H1 (cell line): ENCODE measurements at regions not wholly inside any gene's neighbourhood (a gene's known extent, or its start where the extent isn't known, plus 50 kb on each side); places are given as distances from the start of the nearest gene placed in this dataset.

ENCODE experiments used
- CTCF ChIA-PET: fragments of 300-600 bp; sonication (Branson Sonifier 250); formaldehyde crosslinking; loops from one replicate; lab custom pipeline; 2021; ENCODE audit not compliant: partially characterized antibody; lab: Charles Lee
- POLR2A ChIA-PET: fragments of 300-600 bp; sonication (Branson Sonifier 250); formaldehyde crosslinking; loops from one replicate; lab custom pipeline; 2021; ENCODE audit warnings: inconsistent platforms; ENCODE audit not compliant: partially characterized antibody; lab: Charles Lee
- DNase-seq, 2 experiments: peaks; one replicate each; pipeline versions ENCODE4 v3.0.0 to v3.0.0-alpha.2; 2010 to 2022; ENCODE audit warnings: low spot score in 2 of 2, low read depth in 1 of 2, mixed read lengths in 1 of 2
- FAIRE-seq: peaks from 2 replicates; lab custom pipeline; 2011; peaks lifted over from hg19 to GRCh38; lab: Jason Lieb, UNC
- H2AFZ ChIP-seq: 2 replicates; pipeline ENCODE4 v1.8.1; 2012; ENCODE audit warnings: low read length, inconsistent platforms
- H2AK5ac ChIP-seq: 2 replicates; pipeline ENCODE4 v1.6.1; 2013; ENCODE audit warnings: low read depth, low read length
- H2BK120ac ChIP-seq: replicated peaks from 2 replicates; pipeline ENCODE3; 2013; ENCODE audit warnings: low read depth, low read length, inconsistent platforms
- H2BK12ac ChIP-seq: 2 replicates; pipeline ENCODE4 v1.6.1; 2013; ENCODE audit warnings: low read depth, low read length
- H2BK15ac ChIP-seq: 2 replicates; pipeline ENCODE4 v1.6.1; 2013; ENCODE audit warnings: low read length
- H2BK20ac ChIP-seq: 2 replicates; pipeline ENCODE4 v1.6.1; 2013; ENCODE audit warnings: low read length
- H2BK5ac ChIP-seq: 2 replicates; pipeline ENCODE4 v1.6.1; 2013; ENCODE audit warnings: low read depth, low read length
- H3K14ac ChIP-seq: 2 replicates; pipeline ENCODE4 v1.6.1; 2013; ENCODE audit warnings: inconsistent platforms; ENCODE audit not compliant: insufficient read length
- H3K18ac ChIP-seq: 2 replicates; pipeline ENCODE4 v1.6.1; 2013; ENCODE audit warnings: low read length; ENCODE audit errors: extremely low read depth
- H3K23ac ChIP-seq: 2 replicates; pipeline ENCODE4 v1.6.1; 2013; ENCODE audit warnings: inconsistent platforms; ENCODE audit not compliant: insufficient read length
- H3K23me2 ChIP-seq: 2 replicates; pipeline ENCODE4 v1.6.1; 2013; ENCODE audit warnings: low read depth, low read length
- H3K27ac ChIP-seq: 2 replicates; pipeline ENCODE4 v1.6.1; 2011; ENCODE audit warnings: low read depth, low read length, inconsistent platforms
- H3K27me3 ChIP-seq, 4 experiments: replicated peaks in 1 of 4; 1 replicate in 1 of 4; 2 replicates in 3 of 4; pipeline versions ENCODE4 v1.6.1 to v1.8.1; 2011 to 2013; ENCODE audit warnings: low read length in 3 of 4, mild to moderate bottlenecking in 3 of 4, inconsistent platforms in 2 of 4, mixed read lengths in 2 of 4, moderate library complexity in 1 of 4; ENCODE audit not compliant: control insufficient read depth in 3 of 4, insufficient read depth in 3 of 4; ENCODE audit errors: extremely low read depth in 1 of 4
- H3K36me3 ChIP-seq, 4 experiments: 2 replicates each; pipeline versions ENCODE4 v1.6.1 to v1.8.1; 2011 to 2013; ENCODE audit warnings: mild to moderate bottlenecking in 4 of 4, low read length in 3 of 4, moderate library complexity in 2 of 4, control low read depth in 1 of 4, inconsistent platforms in 1 of 4; ENCODE audit not compliant: insufficient read depth in 4 of 4, control insufficient read depth in 2 of 4
- H3K4ac ChIP-seq: replicated peaks from 2 replicates; pipeline ENCODE3; 2013; ENCODE audit warnings: low read length, low read depth, mixed read lengths, inconsistent platforms; ENCODE audit not compliant: insufficient read length
- H3K4me1 ChIP-seq, 4 experiments: replicated peaks in 1 of 4; 1 replicate in 1 of 4; 2 replicates in 3 of 4; pipeline versions ENCODE4 v1.6.1 to v1.8.1; 2011 to 2013; ENCODE audit warnings: low read length in 3 of 4, inconsistent platforms in 2 of 4, mixed read lengths in 1 of 4; ENCODE audit not compliant: insufficient read depth in 4 of 4, control insufficient read depth in 3 of 4
- H3K4me2 ChIP-seq, 2 experiments: 2 replicates each; pipeline versions ENCODE4 v1.6.1 to v1.8.1; 2011 to 2013; ENCODE audit warnings: low read depth in 2 of 2, low read length in 2 of 2, control low read depth in 1 of 2, inconsistent platforms in 1 of 2, mild to moderate bottlenecking in 1 of 2; ENCODE audit not compliant: insufficient read depth in 1 of 2
- H3K4me3 ChIP-seq, 4 experiments: fragments of 200-600, 300-600 bp in 1 of 4; sonication (generic), shearing (Covaris generic), sonication (Bioruptor Twin) in 1 of 4; 2 replicates each; pipeline versions ENCODE4 v1.5.1 to v1.8.1; 2011 to 2016; ENCODE audit warnings: low read length in 4 of 4, low read depth in 3 of 4, control low read depth in 2 of 4, inconsistent platforms in 2 of 4, mild to moderate bottlenecking in 2 of 4, mixed read lengths in 1 of 4, moderate library complexity in 1 of 4; ENCODE audit not compliant: insufficient read depth in 2 of 4; ENCODE audit errors: extremely low read depth in 1 of 4
- H3K56ac ChIP-seq: replicated peaks from 2 replicates; pipeline ENCODE3; 2013; ENCODE audit warnings: low read depth, mild to moderate bottlenecking, mixed read lengths, low read length, inconsistent platforms; ENCODE audit not compliant: insufficient read length
- H3K79me1 ChIP-seq: 2 replicates; pipeline ENCODE4 v1.6.1; 2013; ENCODE audit warnings: low read depth, low read length, control low read depth
- H3K79me2 ChIP-seq, 2 experiments: 2 replicates each; pipeline versions ENCODE4 v1.6.1 to v1.8.1; 2012 to 2013; ENCODE audit warnings: low read length in 2 of 2, mild to moderate bottlenecking in 2 of 2, inconsistent platforms in 1 of 2; ENCODE audit not compliant: insufficient read depth in 2 of 2, control insufficient read depth in 1 of 2
- H3K9ac ChIP-seq, 4 experiments: replicated peaks in 1 of 4; 1 replicate in 1 of 4; 2 replicates in 3 of 4; pipeline versions ENCODE4 v1.6.1 to v1.8.1; 2011 to 2013; ENCODE audit warnings: low read depth in 3 of 4, low read length in 3 of 4, control low read depth in 2 of 4, mild to moderate bottlenecking in 2 of 4, moderate library complexity in 2 of 4, inconsistent platforms in 1 of 4; ENCODE audit errors: extremely low read depth in 1 of 4
- H3K9me3 ChIP-seq, 2 experiments: 2 replicates each; pipeline versions ENCODE4 v1.6.1 to v1.8.1; 2012 to 2013; ENCODE audit warnings: mild to moderate bottlenecking in 2 of 2, moderate library complexity in 2 of 2, control low read depth in 1 of 2, inconsistent platforms in 1 of 2, low read depth in 1 of 2, low read length in 1 of 2, mixed read lengths in 1 of 2; ENCODE audit not compliant: insufficient read depth in 2 of 2
- H4K20me1 ChIP-seq, 2 experiments: replicated peaks in 1 of 2; 2 replicates each; pipeline versions ENCODE3 to v1.8.1; 2011 to 2013; ENCODE audit warnings: inconsistent platforms in 2 of 2, low read length in 2 of 2, mild to moderate bottlenecking in 1 of 2; ENCODE audit not compliant: insufficient read depth in 2 of 2, control insufficient read depth in 1 of 2
- H4K5ac ChIP-seq: 2 replicates; pipeline ENCODE4 v1.6.1; 2013; ENCODE audit warnings: low read length, low read depth, mixed read lengths, inconsistent platforms; ENCODE audit not compliant: insufficient read length
- H4K8ac ChIP-seq: 2 replicates; pipeline ENCODE4 v1.8.0; 2013; ENCODE audit warnings: mild to moderate bottlenecking, moderate library complexity, low read length, inconsistent platforms; ENCODE audit not compliant: insufficient read depth; ENCODE audit errors: extremely low read depth
- H4K91ac ChIP-seq: replicated peaks from 2 replicates; pipeline ENCODE3; 2013; ENCODE audit warnings: low read length, mixed read lengths, inconsistent platforms; ENCODE audit not compliant: insufficient read length
- ATF3 ChIP-seq: IDR thresholded peaks from 2 replicates; pipeline ENCODE4 v1.6.1; 2011; ENCODE audit warnings: low read depth, mild to moderate bottlenecking, low read length; ENCODE audit not compliant: insufficient read depth
- BCL11A ChIP-seq, 2 experiments: IDR thresholded peaks; one replicate each; pipeline ENCODE4 v1.6.1; 2011; ENCODE audit warnings: low read depth in 2 of 2, low read length in 2 of 2, mild to moderate bottlenecking in 2 of 2
- CBX8 ChIP-seq: fragments of 300-800, 300-1000 bp; sonication (generic); IDR thresholded peaks from 2 replicates; pipeline ENCODE4 v1.7.1; 2016; ENCODE audit warnings: low read depth, low read length, borderline replicate concordance
- FOSL1 ChIP-seq: IDR thresholded peaks from 2 replicates; pipeline ENCODE4 v1.6.1; 2011; ENCODE audit warnings: mild to moderate bottlenecking, low read depth, low read length, moderate library complexity; ENCODE audit not compliant: insufficient read depth
- GABPA ChIP-seq: IDR thresholded peaks from 2 replicates; pipeline ENCODE4 v1.6.1; 2011; ENCODE audit warnings: mild to moderate bottlenecking, low read length, moderate library complexity, borderline replicate concordance; ENCODE audit not compliant: insufficient read depth
- JUN ChIP-seq: IDR thresholded peaks from 2 replicates; pipeline ENCODE4 v1.6.1; 2011; ENCODE audit warnings: low read depth, mild to moderate bottlenecking, improper control_type of control experiment, low read length
- SAP30 ChIP-seq: fragments of 300-600 bp; sonication (generic); IDR thresholded peaks from 2 replicates; pipeline ENCODE4 v1.7.1; 2012; ENCODE audit warnings: low read length, moderate library complexity, mild to moderate bottlenecking, inconsistent platforms; ENCODE audit not compliant: insufficient read depth, insufficient replicate concordance
- SIN3A ChIP-seq, 2 experiments: IDR thresholded peaks in 1 of 2; conservative IDR thresholded peaks in 1 of 2; 2 replicates each; pipeline ENCODE4 v1.6.1; 2011 to 2012; ENCODE audit warnings: low read length in 2 of 2, improper control_type of control experiment in 1 of 2, low read depth in 1 of 2, mild to moderate bottlenecking in 1 of 2
- SP1 ChIP-seq: IDR thresholded peaks from 2 replicates; pipeline ENCODE4 v1.6.1; 2011; ENCODE audit warnings: low read depth, low read length
- SP2 ChIP-seq: IDR thresholded peaks from 2 replicates; pipeline ENCODE4 v1.6.1; 2012; ENCODE audit warnings: mild to moderate bottlenecking, low read length, inconsistent platforms
- TCF12 ChIP-seq: IDR thresholded peaks from 2 replicates; pipeline ENCODE4 v1.6.1; 2011; ENCODE audit warnings: low read depth, mild to moderate bottlenecking, low read length
- TEAD4 ChIP-seq: IDR thresholded peaks from 2 replicates; pipeline ENCODE4 v1.6.1; 2012; ENCODE audit warnings: low read depth, low read length, inconsistent platforms, mixed read lengths
- WGBS, 2 experiments: shearing (Covaris generic) in 1 of 2; methylation state at CpG; one replicate each; pipeline versions ENCODE4 v1.1.6 to v1.1.7; 2013 to 2015; ENCODE audit warnings: low lambda C conversion rate in 2 of 2, mixed read lengths in 2 of 2, inconsistent platforms in 1 of 2, low coverage in 1 of 2, missing lambda C conversion rate in 1 of 2; ENCODE audit not compliant: insufficient replicate concordance in 2 of 2, insufficient coverage in 1 of 2, insufficient read length in 1 of 2; ENCODE audit errors: extremely low coverage in 1 of 2, missing lambda C conversion rate in 1 of 2; 5-methylcytosine and 5-hydroxymethylcytosine counted together

- Histone ChIP-seq H3K23me2 (no peaks in the 10 kb centered on the region), H3K27me3 (no peaks in the 10 kb centered on the region), H4K5ac (no peak overlapping the region), H4K91ac (no peak overlapping the region), H2BK20ac (no peak overlapping the region), H3K56ac (no peak overlapping the region), H3K4me2 (no peak overlapping the region), H4K20me1 (no peaks in the 10 kb centered on the region), H3K18ac (no peak overlapping the region), H2BK120ac (peak overlapping the region; percentile 45), H3K14ac (no peak overlapping the region), H3K9me3 (no peaks in the 10 kb centered on the region), H3K27ac (no peak overlapping the region), H3K4me3 (no peak overlapping the region), H3K23ac (no peak overlapping the region), H3K79me1 (no peaks in the 10 kb centered on the region), H3K9ac (no peak overlapping the region), H2AK5ac (no peak overlapping the region), H3K4ac (no peak overlapping the region), H4K8ac (no peak overlapping the region), H2AFZ (no peak overlapping the region), H2BK5ac (no peak overlapping the region), H2BK12ac (no peak overlapping the region), H2BK15ac (no peak overlapping the region), H3K4me1 (peaks cover 0 to 9% (median 5%) of the 10 kb centered on the region in 4 experiments; a peak in 4 of 7 replicates), H3K36me3 (no peaks in the 10 kb centered on the region), H3K79me2 (no peaks in the 10 kb centered on the region)
- FAIRE-seq, result no peak
- DNase-seq, result no peak
- 92% methylated on average over 8 of the region's 8 CpGs; no CpG with 5 or more reads in 1 of the 2 experiments for WGBS, 2 experiments
- ChIA-PET CTCF (no interaction called here), POLR2A (no interaction called here)
- TF ChIP-seq BCL11A (IDR thresholded peaks at IDR 0.05; ENCODE audit: low read depth in 2 of 2, low read length in 2 of 2) (no peak), SAP30 (no peak), SIN3A (conservative IDR thresholded peaks at IDR 0.05 in 1 of 2, IDR thresholded peaks at IDR 0.05 in 1 of 2; ENCODE audit: low read depth in 1 of 2, low read length in 2 of 2) (no peak), GABPA (no peak), ATF3 (no peak), CBX8 (no peak), SP2 (no peak), FOSL1 (no peak), SP1 (no peak), TEAD4 (no peak), JUN (no peak), TCF12 (no peak)
Observed at GRCh38 chr2:144592500-144593256, 72.8 kb upstream of the ZEB2 start.
